OCI-LY1 (cell line): ENCODE measurements at regions not wholly inside any gene's neighbourhood (a gene's known extent, or its start where the extent isn't known, plus 50 kb on each side); places are given as distances from the start of the nearest gene placed in this dataset.
"Not testable (repeated sequence)": the region's sequence is repeated elsewhere in the genome, so short reads cannot be mapped to it uniquely, and the experiment has no call there.

Experiments used
- CTCF ChIP-seq: fragments of 200-600 bp; sonication (generic), shearing (Covaris generic); IDR thresholded peaks from 2 replicates; pipeline ENCODE4 v1.5.1; 2017; ENCODE audit warnings: mild to moderate bottlenecking, antibody characterized with exemption, low read length, moderate library complexity, mixed read lengths
- EZH2 ChIP-seq: fragments of 200-600 bp; sonication (generic), shearing (Covaris generic); IDR thresholded peaks from 2 replicates; pipeline ENCODE4 v1.8.0; 2017; ENCODE audit warnings: borderline replicate concordance, mixed run types, mild to moderate bottlenecking, antibody characterized with exemption, low read length, moderate library complexity, mixed read lengths

DNA sequence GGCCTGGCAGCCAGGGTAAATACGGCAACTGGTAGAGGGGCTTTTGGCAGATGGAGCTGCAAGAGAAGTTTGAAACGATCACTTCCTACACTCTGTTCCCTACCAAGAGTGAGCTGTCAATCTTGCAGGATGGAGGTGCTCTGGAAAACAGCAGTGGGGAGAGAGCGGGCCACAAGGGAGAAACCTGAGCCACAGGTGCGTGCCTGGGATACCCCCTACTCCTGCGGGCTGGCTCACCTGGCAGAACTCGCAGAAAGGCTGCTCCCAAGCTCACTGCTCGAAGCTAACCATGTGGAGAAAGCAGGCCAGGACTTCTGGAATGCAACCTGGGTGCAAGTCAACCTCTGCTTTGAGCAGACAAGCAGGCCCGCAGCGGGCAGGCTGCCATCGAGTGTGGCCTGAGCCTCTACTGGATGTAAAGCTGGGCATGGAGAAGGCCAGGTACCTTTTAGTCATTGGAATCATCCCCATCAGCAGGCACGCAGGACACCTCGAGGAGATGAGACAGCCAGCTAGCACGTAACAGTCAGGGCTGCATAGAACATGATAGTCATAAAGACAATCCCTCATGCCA, 256.8 kb downstream of the BCL2L11 start:
- not testable (repeated sequence) for TF ChIP-seq CTCF, EZH2
